NCI-H748 treated with DMSO at 0.1 percent for 48 hours (cell line): ENCODE measurements at regions not wholly inside any gene's neighbourhood (a gene's known extent, or its start where the extent isn't known, plus 50 kb on each side); places are given as distances from the start of the nearest gene placed in this dataset.

Experiments
- DNase-seq: peaks from one replicate; lab custom pipeline; 2025; lab: John Stamatoyannopoulos, UW

- DNase-seq, result no peak
These were observed 324.4 kb downstream of the ENC1 start for GRCh38 chr5:74316064-74316603.

- no peak for DNase-seq
These were observed 325.6 kb downstream of the ENC1 start for GRCh38 chr5:74314906-74315305.

- no peak for DNase-seq
These were observed 326.6 kb downstream of the ENC1 start for GRCh38 chr5:74313896-74314295.

GRCh38 chr5:74312746-74313145 is 327.8 kb downstream of the ENC1 start:
- no peak for DNase-seq

GRCh38 chr5:74311961-74312360 is 328.6 kb downstream of the ENC1 start:
- DNase-seq, result no peak

GRCh38 chr5:74310997-74311930 is 329.3 kb downstream of the ENC1 start:
- DNase-seq, result no peak

GRCh38 chr5:74310386-74310785 is 330.1 kb downstream of the ENC1 start:
- DNase-seq, result no peak

- DNase-seq, result no peak
These were observed 331.5 kb downstream of the ENC1 start for GRCh38 chr5:74309050-74309449.

GRCh38 chr5:74306845-74307244 is 333.7 kb downstream of the ENC1 start:
- DNase-seq, result no peak

- DNase-seq, result no peak
These were observed 336.0 kb downstream of the ENC1 start for GRCh38 chr5:74304536-74304935.

GRCh38 chr5:74303578-74303977 is 336.9 kb downstream of the ENC1 start:
- DNase-seq, result no peak

GRCh38 chr5:74301576-74301975 is 339.0 kb downstream of the ENC1 start:
- DNase-seq, result no peak

- no peak for DNase-seq
These were observed 339.6 kb downstream of the ENC1 start for GRCh38 chr5:74300808-74301389.

- no peak for DNase-seq
These were observed 340.7 kb downstream of the ENC1 start for GRCh38 chr5:74299833-74300232.

- DNase-seq, result no peak
These were observed 343.7 kb downstream of the ENC1 start for GRCh38 chr5:74296685-74297408.

- DNase-seq, result no peak
These were observed 344.9 kb downstream of the ENC1 start for GRCh38 chr5:74295676-74296075.

GRCh38 chr5:74295141-74295540 is 345.4 kb downstream of the ENC1 start:
- no peak for DNase-seq

GRCh38 chr5:74294231-74294705 is 346.3 kb downstream of the ENC1 start:
- DNase-seq, result no peak

GRCh38 chr5:74293182-74293581 is 347.3 kb downstream of the ENC1 start:
- no peak for DNase-seq

- no peak for DNase-seq
These were observed 349.8 kb downstream of the ENC1 start for GRCh38 chr5:74290634-74291241.

- no peak for DNase-seq
These were observed 350.8 kb downstream of the ENC1 start for GRCh38 chr5:74289691-74290090.

GRCh38 chr5:74289238-74289637 is 351.3 kb downstream of the ENC1 start:
- no peak for DNase-seq
